Spinal cord (tissue), 9 donors: ENCODE measurements at regions not wholly inside any gene's neighbourhood (a gene's known extent, or its start where the extent isn't known, plus 50 kb on each side); places are given as distances from the start of the nearest gene placed in this dataset.
A peak's percentile ranks its signal among the peaks of the same experiment; 100 is the strongest.

ENCODE experiments used
- DNase-seq, 6 donors: peaks; one replicate each; pipeline versions ENCODE4 v3.0.0 to v3.0.0-alpha.2; 2013 to 2015; ENCODE audit warnings: low spot score in 6 of 6, low read depth in 4 of 6
- H3K27ac ChIP-seq: one replicate; pipeline ENCODE4 v1.5.1; 2013; ENCODE audit warnings: low read depth, low read length, control low read depth
- H3K27me3 ChIP-seq: one replicate; pipeline ENCODE4 v1.6.1; 2013; ENCODE audit warnings: low read length; ENCODE audit not compliant: control insufficient read depth, insufficient read depth
- H3K36me3 ChIP-seq: one replicate; pipeline ENCODE4 v1.6.1; 2013; ENCODE audit warnings: low read length; ENCODE audit not compliant: control insufficient read depth, insufficient read depth
- H3K4me1 ChIP-seq: one replicate; pipeline ENCODE4 v1.6.1; 2013; ENCODE audit warnings: low read length; ENCODE audit not compliant: control insufficient read depth, insufficient read depth
- H3K4me3 ChIP-seq: one replicate; pipeline ENCODE4 v1.5.1; 2013; ENCODE audit warnings: low read depth, low read length, control low read depth
- H3K9me3 ChIP-seq: one replicate; pipeline ENCODE4 v1.6.1; 2013; ENCODE audit warnings: low read length; ENCODE audit not compliant: control insufficient read depth, insufficient read depth
- whole genome bisulfite sequencing: methylation state at CpG from one replicate; pipeline ENCODE4 v1.1.5; 2013; ENCODE audit warnings: missing lambda C conversion rate; ENCODE audit not compliant: insufficient coverage; 5-methylcytosine and 5-hydroxymethylcytosine counted together
- donor health status: healthy.

DNA sequence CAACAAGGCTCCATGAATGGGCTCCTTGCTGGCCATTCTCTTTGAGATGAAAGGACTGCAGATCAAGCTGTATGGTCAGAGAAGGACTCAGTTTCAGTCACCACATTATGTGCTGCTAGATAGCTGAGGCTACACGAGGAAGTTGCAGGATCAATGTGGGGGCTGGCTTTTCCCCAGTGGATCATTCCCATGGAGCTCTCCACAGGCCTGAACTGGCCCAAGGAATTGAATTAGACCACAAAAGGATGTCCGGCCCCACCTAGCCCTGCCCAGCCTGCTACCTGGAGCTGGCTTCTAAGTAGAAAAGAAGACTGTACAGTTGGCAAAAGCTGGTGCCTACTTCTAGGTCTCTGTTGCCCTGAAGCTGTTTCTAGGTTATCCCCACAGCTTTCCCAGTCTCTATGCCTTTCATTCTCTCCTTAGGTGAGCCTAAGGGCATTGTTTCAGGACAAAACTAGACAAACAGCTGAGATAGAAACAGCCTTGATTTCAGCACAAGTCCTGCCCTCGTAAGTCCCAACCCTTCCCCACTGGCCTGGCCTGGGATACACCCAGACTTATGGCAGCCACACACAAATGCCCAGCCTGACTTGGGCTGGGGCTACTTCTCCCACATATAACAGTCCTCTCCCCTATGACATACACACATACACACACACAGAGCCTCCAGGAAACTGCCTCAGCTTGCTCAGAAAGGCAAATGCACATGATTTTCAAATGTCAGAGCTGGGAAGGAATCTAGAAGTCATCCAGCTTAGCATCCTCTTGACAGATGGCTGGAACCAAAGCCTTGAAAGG lies 129.1 kb upstream of the NCAM1 start:
- Histone ChIP-seq H3K9me3 (no peaks in the 10 kb centered on the region), H3K4me3 (no peak overlapping the region), H3K27ac (no peak overlapping the region), H3K36me3 (no peaks in the 10 kb centered on the region), H3K27me3 (no peaks in the 10 kb centered on the region), H3K4me1 (peaks cover 36% of the 10 kb centered on the region)
- WGBS: 89% methylated on average over 2 of the region's 3 CpGs
- no peak for DNase-seq

DNA sequence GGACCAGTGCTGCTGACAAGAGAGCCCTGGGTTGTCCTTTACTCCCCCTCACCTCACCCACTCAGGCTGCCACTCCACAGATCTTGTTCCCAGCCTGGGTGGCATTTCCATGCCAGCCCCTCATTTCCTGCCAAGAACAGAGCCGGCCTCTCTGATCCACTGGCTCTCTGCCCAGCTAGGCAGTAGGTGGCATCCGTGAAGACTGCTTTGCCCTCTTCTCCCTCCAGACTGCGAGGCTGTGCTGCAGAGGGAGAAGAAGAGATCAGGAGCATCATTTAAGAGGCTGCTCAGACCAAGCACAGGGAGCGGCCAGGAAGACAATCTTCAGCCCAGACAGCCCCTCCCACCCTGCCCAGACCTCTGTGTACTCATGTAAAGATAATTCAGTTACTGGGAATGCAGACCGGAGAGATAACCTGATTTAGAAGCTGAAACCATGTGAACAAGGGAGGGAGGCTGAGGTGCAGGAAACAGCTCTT lies 126.9 kb upstream of the NCAM1 start:
- 22% methylated on average over 3 of the region's 5 CpGs for WGBS
- DNase-seq: peak; percentile 62 to 96 (median 82)
- no peaks in the 10 kb centered on the region for H3K27me3 ChIP-seq
- no peaks in the 10 kb centered on the region for H3K36me3 ChIP-seq
- peak overlapping the region; percentile 59 for H3K27ac ChIP-seq
- no peaks in the 10 kb centered on the region for H3K9me3 ChIP-seq
- no peak overlapping the region for H3K4me3 ChIP-seq
- peaks cover 40% of the 10 kb centered on the region for H3K4me1 ChIP-seq

DNA sequence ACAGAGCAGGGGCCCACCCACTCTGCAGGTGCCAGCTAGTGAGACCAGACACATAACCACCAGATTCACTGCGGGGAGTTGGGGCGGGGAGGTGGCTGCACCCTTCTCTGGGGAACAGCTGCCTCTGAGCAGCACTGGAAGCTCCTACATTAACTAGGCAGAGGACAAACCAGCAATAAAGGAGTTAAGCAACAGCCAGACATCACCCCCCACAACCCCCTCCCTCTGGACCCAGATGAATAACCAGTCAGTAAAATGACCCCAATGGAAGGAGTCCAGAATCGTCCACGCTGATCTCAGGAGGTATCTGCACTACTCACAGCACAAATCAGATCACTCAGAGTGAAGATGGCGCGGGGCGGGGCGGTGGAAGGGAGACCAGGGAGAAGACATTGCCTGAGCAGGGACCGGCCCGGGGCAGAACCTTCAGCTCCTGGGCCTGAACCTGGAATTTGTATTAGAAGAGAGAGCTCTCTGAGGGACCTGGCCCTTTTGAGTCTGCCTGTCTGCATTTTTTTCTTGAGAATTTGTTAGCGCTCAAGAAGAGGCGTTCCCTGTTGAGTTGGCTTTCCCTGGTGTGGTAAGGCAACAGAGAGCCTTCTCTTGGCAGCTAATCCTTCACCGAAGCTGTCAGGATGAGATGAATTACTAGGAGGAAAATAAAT lies 125.5 kb upstream of the NCAM1 start:
- Histone ChIP-seq H3K27me3 (no peaks in the 10 kb centered on the region), H3K4me1 (peaks cover 35% of the 10 kb centered on the region), H3K4me3 (no peak overlapping the region), H3K27ac (peak overlapping the region; percentile 70), H3K36me3 (no peaks in the 10 kb centered on the region), H3K9me3 (no peaks in the 10 kb centered on the region)
- 48% methylated on average over 11 of the region's 13 CpGs for WGBS
- peak in 2 of 6 donors; percentile 39 to 48 for DNase-seq

DNA sequence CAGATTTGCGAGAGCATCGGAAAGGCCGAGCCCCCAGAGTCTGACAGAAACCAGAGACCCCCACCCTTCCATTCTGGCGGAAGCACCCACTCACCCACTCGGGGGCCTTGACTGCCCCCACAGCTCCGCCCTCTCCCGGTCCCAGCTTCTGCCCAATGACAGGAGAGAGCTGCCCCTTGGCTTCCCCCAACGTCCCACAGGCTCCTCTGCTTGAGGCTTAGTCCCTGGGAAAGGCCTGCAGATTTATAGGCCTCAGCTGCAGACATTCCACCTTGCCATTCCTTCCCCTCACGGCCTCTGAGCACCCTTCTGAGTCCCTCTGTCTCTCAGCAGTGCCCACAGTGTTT lies 125.0 kb upstream of the NCAM1 start:
- 57% methylated on average over 6 of the region's 9 CpGs for WGBS
- no peaks in the 10 kb centered on the region for H3K9me3 ChIP-seq
- H3K27ac ChIP-seq: peak overlapping the region; percentile 70
- no peaks in the 10 kb centered on the region for H3K27me3 ChIP-seq
- no peaks in the 10 kb centered on the region for H3K36me3 ChIP-seq
- H3K4me1 ChIP-seq: peaks cover 35% of the 10 kb centered on the region
- no peak overlapping the region for H3K4me3 ChIP-seq
- DNase-seq: peak in 1 of 6 donors; percentile 8

DNA sequence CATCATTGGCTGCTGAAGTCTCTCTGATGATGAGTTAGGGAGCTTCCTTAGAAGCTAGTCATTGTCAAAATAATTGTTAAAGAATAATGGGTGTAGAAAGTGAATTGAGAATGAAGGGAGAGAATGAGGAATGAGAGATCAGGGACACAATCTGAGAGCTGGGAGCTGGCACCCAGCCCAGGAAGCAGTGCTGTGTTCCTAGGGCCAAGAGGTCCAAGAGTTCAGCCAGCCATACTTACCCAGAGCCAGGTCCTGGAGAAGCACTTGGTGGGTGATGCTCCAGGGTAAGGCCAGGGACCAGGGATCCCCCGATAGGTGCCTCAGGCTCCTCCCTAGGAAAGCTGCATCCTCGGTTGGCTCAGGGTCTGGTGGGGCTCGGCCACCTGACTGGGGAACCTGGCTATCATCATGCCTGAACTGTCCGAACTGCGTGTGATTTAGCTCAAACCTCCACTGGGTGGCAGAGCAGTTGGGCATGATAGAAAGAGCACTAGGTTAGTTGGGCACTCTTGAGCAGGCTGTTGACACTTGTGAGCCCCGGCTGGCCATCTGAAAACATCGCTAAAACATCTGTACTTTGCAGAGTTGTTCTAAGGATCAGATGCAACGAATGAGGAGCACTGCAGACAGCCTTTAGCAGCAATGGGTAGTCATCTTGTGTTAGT lies 123.9 kb upstream of the NCAM1 start:
- H3K27ac ChIP-seq: no peak overlapping the region
- 87% methylated on average over 7 of the region's 8 CpGs for WGBS
- peak in 2 of 6 donors; percentile 24 to 53 for DNase-seq

DNA sequence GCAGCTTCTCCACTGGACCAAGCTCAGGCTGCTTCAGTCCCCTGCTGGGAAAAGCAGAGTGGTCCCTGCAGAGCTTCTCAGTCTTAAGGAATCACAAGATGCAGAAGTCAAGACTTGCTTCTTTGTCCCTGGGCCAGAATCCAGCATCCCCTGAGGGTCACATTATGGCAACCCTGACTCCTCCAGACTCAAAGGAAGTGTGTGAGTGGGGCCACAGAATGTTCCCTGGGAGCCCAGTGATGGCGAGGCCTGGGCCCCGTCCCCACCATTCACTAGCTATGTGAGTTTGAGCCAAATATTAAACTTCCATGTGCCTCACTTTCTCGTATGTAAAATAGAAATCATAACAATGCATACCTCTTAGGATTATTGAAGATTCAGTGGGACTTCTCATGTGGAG lies 122.2 kb upstream of the NCAM1 start:
- WGBS: no CpG with 5 or more reads among the region's 3 CpGs

More for the DNA sequence above, 123.9 kb upstream of the NCAM1 start:
- no peaks in the 10 kb centered on the region for H3K9me3 ChIP-seq
- H3K4me3 ChIP-seq: no peak overlapping the region
- H3K27me3 ChIP-seq: no peaks in the 10 kb centered on the region
- peaks cover 35% of the 10 kb centered on the region for H3K4me1 ChIP-seq
- no peaks in the 10 kb centered on the region for H3K36me3 ChIP-seq

DNA sequence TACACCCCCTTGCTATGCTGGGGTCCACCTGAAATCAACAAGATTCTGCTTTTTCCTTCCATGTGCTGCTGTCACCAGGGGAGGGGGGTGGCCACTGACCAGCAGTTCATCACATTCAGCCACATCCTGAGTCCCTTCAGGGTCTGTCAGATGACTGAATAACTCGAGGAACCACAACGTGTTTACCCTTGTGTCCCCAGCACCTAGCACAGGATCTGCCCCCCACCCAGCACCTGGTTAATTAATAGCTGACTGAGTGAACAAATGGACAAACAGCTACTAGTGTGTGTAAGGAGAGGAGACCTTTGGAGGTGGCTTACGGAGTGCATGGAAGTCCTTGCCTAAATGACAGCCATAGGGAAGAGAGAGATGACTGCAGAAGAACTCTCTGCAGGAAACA lies 119.5 kb upstream of the NCAM1 start:
- Histone ChIP-seq H3K27me3 (no peaks in the 10 kb centered on the region), H3K27ac (no peak overlapping the region), H3K36me3 (no peaks in the 10 kb centered on the region), H3K4me3 (no peak overlapping the region), H3K4me1 (peaks cover 18% of the 10 kb centered on the region), H3K9me3 (no peaks in the 10 kb centered on the region)
- no peak for DNase-seq
- 100% methylated on average over 1 of the region's 3 CpGs for WGBS

More for the DNA sequence above, 122.2 kb upstream of the NCAM1 start:
- Histone ChIP-seq H3K4me3 (no peak overlapping the region), H3K4me1 (peaks cover 34% of the 10 kb centered on the region), H3K36me3 (no peaks in the 10 kb centered on the region), H3K27me3 (no peaks in the 10 kb centered on the region), H3K9me3 (no peaks in the 10 kb centered on the region), H3K27ac (no peak overlapping the region)
- DNase-seq: no peak

DNA sequence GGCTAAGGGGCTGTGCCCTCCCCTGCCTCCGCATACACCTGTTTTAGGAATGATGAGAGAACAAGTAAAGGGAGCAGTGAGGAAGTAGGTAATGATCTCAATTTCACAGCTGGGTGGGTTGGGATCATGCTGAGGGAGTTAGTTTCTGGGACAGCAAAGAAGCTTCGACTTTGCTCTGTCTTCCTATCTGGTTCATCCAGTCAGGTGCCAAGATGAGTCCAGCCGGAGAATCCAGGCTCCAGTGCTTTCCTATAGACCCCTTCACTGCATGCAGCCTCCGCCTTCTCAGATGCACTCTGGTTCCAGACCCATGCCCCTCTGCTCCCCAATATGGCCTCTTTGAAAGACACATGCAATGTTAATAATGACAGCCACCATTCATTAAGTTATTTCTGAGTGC lies 119.1 kb upstream of the NCAM1 start:
- Histone ChIP-seq H3K36me3 (no peaks in the 10 kb centered on the region), H3K4me1 (peaks cover 14% of the 10 kb centered on the region), H3K27me3 (no peaks in the 10 kb centered on the region), H3K4me3 (no peak overlapping the region), H3K9me3 (no peaks in the 10 kb centered on the region), H3K27ac (no peak overlapping the region)
- DNase-seq: peak in 1 of 6 donors; percentile 37
- WGBS: 95% methylated on average over 4 of the region's 4 CpGs

DNA sequence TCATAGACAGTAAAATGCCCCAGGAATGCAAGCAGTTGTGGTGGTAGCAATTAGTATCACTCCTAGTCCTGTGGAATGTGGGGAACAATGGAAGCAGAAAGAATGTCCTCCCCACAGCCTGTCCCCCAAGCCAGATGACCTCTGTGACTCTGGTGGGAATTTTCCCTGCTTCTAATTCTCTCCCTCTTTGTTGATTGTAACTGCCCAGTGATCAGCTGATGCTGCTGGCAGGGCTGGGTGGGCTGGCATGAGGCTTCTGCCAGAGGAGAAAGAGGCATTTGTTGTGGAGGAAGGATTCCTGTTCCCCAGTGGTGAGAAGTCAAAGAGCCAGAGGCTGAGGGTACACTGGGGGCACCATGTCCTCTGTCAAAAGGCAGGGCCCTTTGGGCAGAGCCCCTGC lies 116.7 kb upstream of the NCAM1 start:
- Histone ChIP-seq H3K27ac (peak overlapping the region; percentile 84), H3K36me3 (no peaks in the 10 kb centered on the region), H3K4me3 (no peak overlapping the region), H3K9me3 (no peaks in the 10 kb centered on the region), H3K27me3 (no peaks in the 10 kb centered on the region), H3K4me1 (peaks cover 9% of the 10 kb centered on the region)
- peak in 4 of 6 donors; percentile 28 to 80 (median 32) for DNase-seq
